Ovary (tissue), 7 donors: ENCODE measurements at regions not wholly inside any gene's neighbourhood (a gene's known extent, or its start where the extent isn't known, plus 50 kb on each side); places are given as distances from the start of the nearest gene placed in this dataset.

Source experiments
- DNase-seq, 5 donors: peaks; one replicate each; pipeline ENCODE4 v3.0.0-alpha.2; 2019 to 2020
- H3K27ac ChIP-seq, 2 donors: fragments of 200-600 bp; one replicate each; pipeline versions ENCODE4 v1.5.1 to v1.8.0; 2019 to 2022
- H3K27me3 ChIP-seq: fragments of 200-600 bp; one replicate; pipeline ENCODE4 v1.8.0; 2022
- H3K36me3 ChIP-seq: fragments of 200-600 bp; sonication (generic); one replicate; pipeline ENCODE4 v1.5.1; 2019
- H3K4me1 ChIP-seq: one replicate; pipeline ENCODE4 v1.8.1; 2013; ENCODE audit warnings: mild to moderate bottlenecking, moderate library complexity; ENCODE audit not compliant: insufficient read depth
- H3K4me3 ChIP-seq: fragments of 200-600 bp; sonication (generic); one replicate; pipeline ENCODE4 v1.5.1; 2017
- H3K9me3 ChIP-seq, 2 donors: fragments of 200-600 bp in 1 of 2; sonication (generic) in 1 of 2; one replicate each; pipeline versions ENCODE4 v1.5.1 to v1.8.1; 2013 to 2019; ENCODE audit warnings: mild to moderate bottlenecking in 1 of 2, moderate library complexity in 1 of 2
- EP300 ChIP-seq: sonication (generic); formaldehyde crosslinking; IDR thresholded peaks from one replicate; pipeline ENCODE4 v1.6.1; 2017; ENCODE audit warnings: antibody characterized with exemption
- POLR2A ChIP-seq: fragments of 450-650 bp; IDR thresholded peaks from one replicate; pipeline ENCODE4 v1.6.1; 2017; ENCODE audit warnings: antibody characterized with exemption, mild to moderate bottlenecking, moderate library complexity
- WGBS, 3 donors: extraction: QIAGEN DNeasy Blood & Tissue Kit in 1 of 3; methylation state at CpG; one replicate each; pipeline versions ENCODE4 v1.1.5 to v1.1.7; 2013 to 2017; 5-methylcytosine and 5-hydroxymethylcytosine counted together
- intact Hi-C, 4 donors: fragments of 100-400 bp; cut with DNase I; formaldehyde crosslinking; loops; one replicate each; pipeline versions ENCODE4 v1.11.0 to v1.15.1; 2022 to 2023
- TF ChIP-seq, protein P1 (sequence below), 3 donors: fragments of 450-650 bp in 2 of 3; fragments of 200-600 bp in 1 of 3; IDR thresholded peaks; one replicate each; pipeline versions ENCODE4 v1.5.1 to v1.8.0; 2016 to 2022; ENCODE audit warnings: antibody characterized with exemption in 3 of 3, mild to moderate bottlenecking in 1 of 3
- donor health status: DM: no; HTN: no; CAD: no; lungs with moderate emphysema.
- donor health status: DM: no; HTN: no; CAD: no.
- donor health status: Bipolar disorder and iron deficiency.
- donor health status: DM: no; HTN: no; CAD: no.
- donor health status: DM: yes; HTN: yes; CAD: no.

DNA sequence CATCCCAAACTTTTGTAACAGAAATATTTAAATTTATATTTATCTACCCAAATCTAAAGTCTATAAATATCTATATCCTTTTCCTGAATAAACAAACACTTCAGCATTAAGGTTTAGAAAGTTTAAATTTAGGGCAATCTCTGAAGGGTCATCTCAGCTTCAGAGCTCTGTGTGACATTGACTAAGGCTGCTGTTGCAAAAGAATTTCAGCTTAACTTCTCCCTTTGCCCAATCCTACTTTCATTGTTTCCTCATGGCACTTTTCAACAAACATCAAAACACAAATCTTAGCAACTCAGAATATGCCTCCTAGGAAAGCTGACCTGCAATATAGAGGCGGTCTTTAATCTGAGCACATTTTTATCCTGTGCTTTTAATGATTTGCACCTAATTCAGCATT, 79.7 kb upstream of the BANK1 start:
- H3K27me3 ChIP-seq = no peaks in the 10 kb centered on the region
- no peaks in the 10 kb centered on the region for H3K36me3 ChIP-seq
- no peak for DNase-seq
- 86 to 93% (median 87%) methylated on average over 1 of the region's 1 CpG for WGBS, 3 donors
- no peak overlapping the region for H3K27ac ChIP-seq
- intact Hi-C loops = no loop called here
- TF ChIP-seq POLR2A (no peak), EP300 (no peak)
- TF ChIP-seq, protein P1, sequence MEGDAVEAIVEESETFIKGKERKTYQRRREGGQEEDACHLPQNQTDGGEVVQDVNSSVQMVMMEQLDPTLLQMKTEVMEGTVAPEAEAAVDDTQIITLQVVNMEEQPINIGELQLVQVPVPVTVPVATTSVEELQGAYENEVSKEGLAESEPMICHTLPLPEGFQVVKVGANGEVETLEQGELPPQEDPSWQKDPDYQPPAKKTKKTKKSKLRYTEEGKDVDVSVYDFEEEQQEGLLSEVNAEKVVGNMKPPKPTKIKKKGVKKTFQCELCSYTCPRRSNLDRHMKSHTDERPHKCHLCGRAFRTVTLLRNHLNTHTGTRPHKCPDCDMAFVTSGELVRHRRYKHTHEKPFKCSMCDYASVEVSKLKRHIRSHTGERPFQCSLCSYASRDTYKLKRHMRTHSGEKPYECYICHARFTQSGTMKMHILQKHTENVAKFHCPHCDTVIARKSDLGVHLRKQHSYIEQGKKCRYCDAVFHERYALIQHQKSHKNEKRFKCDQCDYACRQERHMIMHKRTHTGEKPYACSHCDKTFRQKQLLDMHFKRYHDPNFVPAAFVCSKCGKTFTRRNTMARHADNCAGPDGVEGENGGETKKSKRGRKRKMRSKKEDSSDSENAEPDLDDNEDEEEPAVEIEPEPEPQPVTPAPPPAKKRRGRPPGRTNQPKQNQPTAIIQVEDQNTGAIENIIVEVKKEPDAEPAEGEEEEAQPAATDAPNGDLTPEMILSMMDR (IDR thresholded peaks at IDR 0.05) = no peak
- H3K4me3 ChIP-seq = no peak overlapping the region
- no peaks in the 10 kb centered on the region for H3K4me1 ChIP-seq
- H3K9me3 ChIP-seq = no peaks in the 10 kb centered on the region

DNA sequence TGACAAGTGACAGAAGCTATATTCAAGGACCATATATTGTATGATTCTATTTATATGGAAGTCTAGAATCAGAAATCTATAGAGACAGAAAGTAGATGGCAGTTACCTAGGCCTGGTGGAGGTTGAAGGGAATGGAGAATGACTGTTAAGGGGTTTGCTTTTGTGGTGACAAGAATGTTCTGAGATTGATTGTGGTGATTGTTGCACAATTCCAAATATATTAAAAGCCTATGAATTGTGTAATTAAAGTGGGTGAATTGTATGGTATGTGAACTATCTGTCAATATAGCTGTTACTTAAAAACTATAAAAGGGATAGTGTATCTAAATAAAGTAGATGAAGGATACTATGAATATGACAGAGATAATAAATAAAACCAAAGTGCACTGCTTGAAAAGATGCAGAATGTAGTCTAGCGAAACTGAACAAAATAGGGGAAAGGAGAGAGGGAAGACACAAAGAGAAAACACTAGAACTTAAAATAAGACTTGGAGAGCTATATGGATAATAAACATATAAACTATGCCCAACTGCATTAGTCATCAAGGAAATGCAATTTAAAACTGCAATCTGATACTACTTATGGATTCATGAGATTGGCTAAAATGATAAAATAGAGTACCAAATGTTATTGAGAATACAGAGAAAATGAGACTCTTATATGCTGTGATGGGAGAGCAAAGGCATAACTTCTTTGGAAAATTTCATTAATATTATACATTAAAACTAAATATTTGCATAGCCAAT, 82.1 kb upstream of the BANK1 start:
- Histone ChIP-seq H3K36me3 (no peaks in the 10 kb centered on the region), H3K27me3 (no peaks in the 10 kb centered on the region), H3K9me3 (no peaks in the 10 kb centered on the region), H3K4me1 (no peaks in the 10 kb centered on the region), H3K4me3 (no peak overlapping the region), H3K27ac (no peak overlapping the region)
- 91 to 93% (median 92%) methylated on average over 1 of the region's 1 CpG for WGBS, 3 donors
- TF ChIP-seq, protein P1 (IDR thresholded peaks at IDR 0.05) = no peak
- TF ChIP-seq POLR2A = no peak
- no peak for TF ChIP-seq EP300
- intact Hi-C loops = no loop called here
- no peak for DNase-seq

DNA sequence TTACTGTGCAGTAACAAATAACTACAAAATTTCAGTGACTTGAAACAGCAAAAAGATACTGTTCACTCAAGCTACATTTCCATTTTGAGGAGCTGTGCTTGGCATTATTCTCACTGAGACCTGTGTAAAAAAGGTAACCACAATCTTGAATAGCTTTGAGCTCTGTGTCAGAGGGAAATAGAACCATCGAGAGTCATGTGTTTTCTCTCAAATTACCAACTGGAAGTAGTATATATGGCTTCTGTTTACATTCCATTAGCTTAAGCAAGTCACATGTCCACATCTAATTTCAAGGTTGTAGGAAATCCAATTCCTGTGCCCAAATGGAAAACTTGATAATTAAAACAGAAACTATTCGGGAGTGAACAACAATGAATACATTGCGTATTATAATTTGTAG, 82.9 kb upstream of the BANK1 start:
- intact Hi-C loops = no loop called here
- 41 to 72% (median 61%) methylated on average over 3 of the region's 3 CpGs for WGBS, 3 donors
- TF ChIP-seq, protein P1 (IDR thresholded peaks at IDR 0.05) = no peak
- TF ChIP-seq POLR2A (no peak), EP300 (no peak)

DNA sequence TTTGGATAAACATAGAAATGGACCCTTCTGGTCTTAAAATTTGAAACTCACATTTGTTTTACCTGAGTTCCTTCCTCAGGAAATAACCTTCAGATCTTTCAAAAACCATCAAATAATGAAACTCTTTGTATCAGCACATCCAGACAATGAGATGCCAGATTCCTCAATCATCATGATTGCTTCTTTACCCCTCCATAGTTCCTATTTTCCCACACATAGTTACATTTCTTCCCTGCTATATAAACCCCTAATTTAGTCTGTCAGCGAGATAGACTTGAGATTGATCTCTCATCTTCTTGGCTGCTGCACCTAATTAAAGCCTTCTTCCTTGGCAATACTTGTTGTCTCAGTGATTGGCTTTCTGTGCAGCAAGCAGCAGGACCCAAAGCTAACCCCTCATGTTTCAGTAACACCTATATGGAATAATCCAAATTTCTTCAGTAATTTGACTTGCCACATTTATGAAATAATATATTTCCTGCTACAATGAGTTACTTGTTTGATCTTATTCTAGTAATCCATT, 83.9 kb upstream of the BANK1 start:
- intact Hi-C loops = no loop called here
- WGBS, 3 donors = 93 to 97% (median 96%) methylated on average over 1 of the region's 1 CpG
- TF ChIP-seq POLR2A (no peak), EP300 (no peak)
- TF ChIP-seq, protein P1 (IDR thresholded peaks at IDR 0.05) = no peak
- Histone ChIP-seq H3K27me3 (no peaks in the 10 kb centered on the region), H3K27ac (no peak overlapping the region), H3K4me3 (no peak overlapping the region), H3K36me3 (no peaks in the 10 kb centered on the region), H3K4me1 (no peaks in the 10 kb centered on the region), H3K9me3 (no peaks in the 10 kb centered on the region)
- DNase-seq = no peak

More for the DNA sequence above, 82.9 kb upstream of the BANK1 start:
- Histone ChIP-seq H3K27me3 (no peaks in the 10 kb centered on the region), H3K4me1 (no peaks in the 10 kb centered on the region), H3K27ac (no peak overlapping the region), H3K9me3 (no peaks in the 10 kb centered on the region), H3K4me3 (no peak overlapping the region), H3K36me3 (no peaks in the 10 kb centered on the region)
- DNase-seq = no peak
